Fibroblast of skin of scalp (primary cell): ENCODE measurements at regions not wholly inside any gene's neighbourhood (a gene's known extent, or its start where the extent isn't known, plus 50 kb on each side); places are given as distances from the start of the nearest gene placed in this dataset.
A peak's percentile ranks its signal among the peaks of the same experiment; 100 is the strongest.
"Not testable (repeated sequence)": the region's sequence is repeated elsewhere in the genome, so short reads cannot be mapped to it uniquely, and the experiment has no call there.

Source experiments
- DNase-seq: peaks from one replicate; pipeline ENCODE4 v3.0.0-alpha.2; 2013

DNA sequence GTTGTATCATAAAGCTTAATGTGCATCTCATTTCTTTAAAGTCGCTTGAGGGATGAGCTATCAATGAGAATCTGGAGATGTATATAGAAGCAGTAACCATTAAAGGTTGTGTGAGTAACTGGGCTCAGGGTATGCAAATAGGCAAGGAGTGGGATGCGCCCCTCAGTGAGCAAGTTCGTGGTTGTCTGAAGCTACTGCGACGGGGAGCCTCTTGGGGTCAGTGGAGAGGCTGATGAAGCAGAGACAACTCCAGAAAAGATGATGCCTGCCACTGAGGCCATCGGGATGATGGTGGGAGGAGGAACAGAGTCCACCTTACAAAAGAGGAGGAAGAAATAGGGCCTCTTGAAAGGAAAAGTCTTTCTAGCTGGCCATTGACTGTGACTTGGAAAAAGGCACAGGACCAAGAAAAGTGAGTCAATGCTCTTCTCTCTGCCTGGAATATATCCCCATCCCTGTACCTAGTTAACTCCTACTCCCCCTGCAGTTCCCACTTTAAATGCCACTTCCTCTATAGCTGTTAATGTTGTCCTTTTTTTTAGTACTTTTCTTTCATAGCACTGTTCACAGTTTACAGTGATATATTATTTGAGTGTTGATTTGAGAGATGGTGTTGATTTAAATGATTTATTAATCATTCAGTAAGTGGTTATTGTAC lies 51.4 kb upstream of the LSM6 start:
- no peak for DNase-seq

DNA sequence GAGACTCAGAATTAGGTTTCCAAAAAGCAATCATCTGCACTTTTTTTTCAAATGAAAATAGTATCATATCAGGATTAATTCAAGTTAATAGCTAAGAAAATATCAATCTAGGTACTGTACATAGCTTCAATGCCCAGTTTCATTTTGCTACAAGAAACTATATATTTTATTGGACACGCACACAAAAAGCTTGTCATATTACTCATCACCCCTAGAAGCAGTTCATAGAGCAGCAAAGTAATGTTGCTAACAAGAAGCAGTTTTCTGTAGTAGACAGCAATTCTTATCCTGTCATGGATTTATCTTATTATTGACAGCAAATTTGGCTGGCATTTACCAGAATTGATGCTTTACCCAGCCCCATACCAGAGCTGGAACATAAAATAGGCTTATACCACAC lies 52.3 kb upstream of the LSM6 start:
- no peak for DNase-seq

DNA sequence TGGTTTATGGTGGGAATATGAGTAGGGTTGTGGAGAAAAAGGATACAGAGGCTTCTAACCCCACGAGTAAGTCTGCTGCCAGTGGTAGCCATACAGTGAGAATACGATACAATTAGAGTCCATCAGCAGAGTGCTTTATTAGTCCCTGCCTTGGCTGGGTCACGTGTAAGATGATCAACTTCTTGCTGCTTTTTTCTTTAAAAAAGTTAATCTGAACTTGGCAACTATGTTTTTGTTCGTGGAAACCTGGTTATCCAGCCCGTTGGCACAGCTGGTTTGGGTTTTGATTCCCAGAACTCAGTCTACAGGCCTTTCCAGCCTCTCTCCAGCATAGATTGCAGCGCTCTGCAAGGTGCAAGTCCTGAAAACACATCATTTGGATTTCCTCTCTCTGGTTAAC lies 53.1 kb upstream of the LSM6 start:
- DNase-seq, result no peak

DNA sequence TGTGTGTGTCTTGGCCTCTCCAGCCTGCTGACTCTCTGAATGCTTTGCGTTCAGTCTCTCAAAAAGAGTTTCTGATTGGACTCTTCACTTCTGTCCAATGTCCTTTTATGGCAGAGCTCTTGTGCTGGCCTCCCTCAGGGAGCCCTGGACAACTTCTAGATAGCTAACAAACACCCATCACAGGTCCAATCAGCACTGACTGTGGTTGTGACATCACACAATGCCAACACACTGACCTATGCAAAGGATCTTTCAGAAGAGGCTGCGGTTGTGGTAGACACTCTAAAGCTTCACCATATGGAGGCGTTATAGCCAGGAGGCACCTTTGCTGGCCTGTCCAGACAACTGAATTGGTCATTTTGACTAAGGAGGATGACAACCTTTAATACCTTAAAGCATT lies 53.8 kb upstream of the LSM6 start:
- DNase-seq, result no peak

DNA sequence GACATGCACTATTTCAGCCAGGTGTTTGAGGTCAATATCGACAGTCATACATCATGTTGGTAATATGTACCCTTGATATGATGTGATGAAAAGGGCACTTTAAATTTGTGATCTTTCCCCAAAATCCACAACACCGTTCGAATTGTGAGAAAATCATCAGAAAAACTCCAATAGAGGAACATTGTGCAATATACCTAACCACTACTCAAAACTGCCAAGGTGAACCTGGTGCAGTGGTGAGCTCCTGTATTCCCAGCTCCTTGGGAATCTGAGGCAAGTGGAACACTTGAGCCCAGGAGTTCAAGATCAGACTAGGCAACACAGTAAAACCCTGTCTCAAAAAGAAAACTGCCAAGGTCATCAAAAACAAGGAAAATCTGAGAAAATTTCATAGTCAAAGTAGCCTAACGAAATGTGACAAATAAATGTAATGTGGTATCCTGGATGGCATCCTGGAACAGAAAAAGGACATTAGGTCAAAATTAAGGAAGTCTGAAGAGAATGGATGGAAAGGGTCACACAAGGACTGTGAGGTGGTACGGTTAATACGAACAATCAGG lies 55.6 kb upstream of the LSM6 start:
- DNase-seq, result no peak

DNA sequence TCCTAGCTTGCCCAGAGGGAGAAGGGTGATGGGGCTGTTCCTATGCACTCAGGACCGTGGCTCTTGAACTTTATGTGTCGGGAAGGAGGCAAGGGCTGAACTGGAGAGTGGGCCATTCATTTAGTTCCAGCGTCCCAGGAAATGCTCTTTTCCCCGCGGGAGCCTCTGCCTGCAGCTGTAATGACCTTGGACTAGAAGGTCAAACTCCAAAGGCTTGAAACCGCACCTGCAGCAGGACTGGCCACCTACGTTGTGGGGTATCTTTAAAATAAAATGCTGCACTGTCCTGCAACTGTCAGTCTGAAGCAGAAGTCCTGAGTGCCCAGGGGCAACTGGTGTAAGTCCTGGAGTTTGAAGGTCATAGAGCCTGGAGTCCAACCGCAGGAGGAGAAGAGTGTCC lies 61.5 kb upstream of the LSM6 start:
- DNase-seq, result no peak

DNA sequence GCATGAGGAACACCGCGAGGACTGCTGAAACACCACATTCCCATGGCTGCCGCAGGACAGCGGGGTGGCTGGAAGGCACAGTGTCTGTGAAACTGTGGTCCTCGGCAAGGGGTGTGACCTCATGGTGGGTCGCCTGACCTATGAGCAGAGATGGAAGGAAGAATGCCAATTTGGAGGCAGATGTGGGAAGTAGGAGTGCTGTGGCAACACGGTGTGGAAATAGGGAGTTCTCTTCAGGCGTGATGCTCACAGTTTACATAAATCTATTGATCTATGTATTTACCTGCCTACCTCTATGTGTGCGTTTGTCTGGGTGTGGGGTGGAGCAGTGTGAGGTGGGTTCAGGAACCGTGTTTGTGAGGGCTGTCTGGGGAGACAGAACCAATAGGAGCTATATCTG lies 62.3 kb upstream of the LSM6 start:
- DNase-seq, result no peak

DNA sequence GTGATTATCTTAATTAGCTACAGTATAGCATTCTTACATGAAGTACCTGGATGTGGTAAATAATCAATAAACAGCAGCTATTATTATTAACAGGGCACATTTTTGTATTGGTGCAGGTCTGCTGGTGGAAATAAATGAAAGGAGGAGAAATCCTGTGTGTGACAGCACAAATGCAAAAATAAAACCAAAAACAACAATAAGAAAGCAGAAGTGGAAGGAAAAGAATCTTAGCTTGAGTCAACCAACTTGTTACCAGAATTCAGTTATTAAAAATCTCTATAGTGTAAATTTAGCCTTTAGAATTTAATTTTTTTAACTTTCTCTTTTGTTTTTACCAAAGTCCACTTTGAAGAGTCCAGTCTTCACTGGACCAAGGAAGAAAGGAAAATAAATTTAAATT lies 63.1 kb upstream of the LSM6 start:
- no peak for DNase-seq

DNA sequence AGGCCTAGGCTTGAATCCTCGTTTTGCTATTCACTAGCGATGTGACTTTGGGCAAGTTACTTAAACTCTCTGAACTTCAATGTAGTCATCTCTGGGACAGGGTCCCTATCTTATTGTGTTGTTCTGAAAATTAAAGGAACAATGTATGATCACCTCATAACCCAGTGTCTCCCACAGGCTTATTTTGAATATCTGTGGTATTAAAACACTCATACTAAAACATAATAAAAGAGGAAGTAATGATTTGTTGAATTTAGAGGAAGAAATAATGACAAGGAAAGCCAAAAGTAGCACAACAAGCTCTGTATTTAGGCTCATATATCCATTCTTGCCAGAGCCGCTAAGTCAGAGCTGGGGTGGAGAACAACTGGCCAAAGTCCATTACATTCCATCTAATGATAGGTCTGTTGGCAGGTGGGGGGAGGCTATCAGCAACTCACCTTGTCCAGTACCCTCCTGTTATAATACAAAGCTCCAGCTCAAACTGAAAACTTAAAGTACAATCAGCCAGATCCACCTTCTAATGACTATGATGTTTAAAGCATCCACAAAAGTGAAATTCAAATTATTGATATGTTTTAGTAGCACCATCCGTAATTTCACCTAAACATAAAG lies 64.5 kb upstream of the LSM6 start:
- DNase-seq, result no peak

DNA sequence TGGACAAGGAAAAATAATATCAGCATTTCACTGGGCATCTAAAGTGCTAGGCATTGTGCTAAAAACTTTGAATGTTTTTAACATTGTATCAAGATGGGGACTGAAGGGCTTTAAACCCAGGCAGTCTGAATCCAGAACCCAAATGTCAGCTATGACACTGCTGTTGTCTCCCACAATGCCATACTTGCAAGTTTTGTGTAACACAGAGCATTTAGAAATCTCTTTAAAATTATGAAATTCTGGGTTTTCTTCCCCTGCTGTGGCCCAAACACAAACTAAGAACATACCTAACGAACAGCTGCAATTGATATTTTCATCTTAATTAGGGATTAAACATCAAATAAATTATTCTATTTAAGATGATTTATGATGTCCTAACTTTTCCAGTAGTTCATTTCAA lies 66.8 kb upstream of the LSM6 start:
- DNase-seq, result no peak

DNA sequence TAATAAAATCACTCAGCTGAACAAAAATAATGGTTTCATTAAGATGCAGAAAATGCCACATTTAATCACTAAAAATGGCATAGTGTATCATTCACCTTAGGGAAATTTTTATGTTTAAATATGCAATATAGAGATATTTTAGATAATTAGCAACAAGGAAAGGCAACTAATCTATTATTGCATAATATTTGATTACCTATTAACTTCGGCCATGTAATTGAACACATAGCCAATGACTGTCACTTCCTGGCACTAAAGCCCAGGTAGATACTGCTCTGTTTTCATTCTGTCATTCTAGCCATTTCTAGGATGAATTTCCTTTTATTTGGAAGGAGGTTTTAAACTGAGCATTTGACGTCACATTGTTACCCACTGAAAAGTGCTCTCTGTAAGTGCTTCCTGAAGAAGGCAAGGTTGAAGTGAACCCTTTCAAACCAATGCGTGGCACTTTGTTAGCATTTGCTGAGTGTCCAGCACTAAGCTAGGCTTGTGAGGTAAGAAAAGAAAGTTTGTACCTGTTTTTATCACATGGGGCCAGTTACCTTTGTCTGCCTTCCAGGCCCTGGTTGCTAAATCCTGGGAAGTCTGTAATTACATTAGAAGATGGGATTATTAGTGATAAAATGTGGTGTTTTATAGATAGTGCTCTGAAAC lies 67.8 kb upstream of the LSM6 start:
- DNase-seq, result no peak

DNA sequence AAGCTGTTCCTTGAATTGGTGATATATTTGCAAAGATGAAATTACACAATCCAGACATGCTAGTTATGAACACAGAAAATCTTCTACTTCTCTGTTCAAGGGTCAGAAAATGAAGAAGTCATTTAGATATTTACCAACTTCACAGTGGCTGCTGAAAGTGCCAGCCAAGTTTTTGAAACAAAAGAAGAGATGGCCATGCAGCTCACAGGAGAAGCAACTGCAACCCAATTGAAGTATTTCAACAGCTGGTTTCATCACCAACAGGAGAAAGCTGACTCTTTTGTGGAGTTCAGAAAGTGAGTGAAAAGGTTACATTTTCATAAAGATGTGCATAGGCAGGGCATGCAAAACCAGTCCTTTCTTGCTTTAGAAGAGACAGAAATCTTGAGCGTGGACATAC lies 70.1 kb upstream of the LSM6 start:
- no peak for DNase-seq

DNA sequence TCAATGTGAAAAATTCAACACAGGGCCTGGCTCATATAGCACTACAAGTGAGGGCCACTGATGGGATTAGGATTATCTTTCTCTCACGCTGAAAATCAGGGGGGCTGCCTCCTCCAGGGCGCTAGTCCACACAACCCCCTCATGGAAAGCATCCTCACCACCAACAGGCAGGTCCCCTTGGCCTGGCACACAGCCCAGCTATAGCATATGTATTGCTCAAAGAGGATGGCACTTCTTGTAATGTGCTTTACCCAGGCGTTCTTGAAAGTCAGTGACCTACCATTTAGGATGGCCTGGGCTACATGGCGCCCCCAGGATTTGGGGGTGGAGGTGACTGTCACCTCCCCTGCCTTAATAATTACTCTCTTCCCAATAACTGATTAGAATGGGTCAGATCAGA lies 71.0 kb upstream of the LSM6 start:
- DNase-seq, result no peak

DNA sequence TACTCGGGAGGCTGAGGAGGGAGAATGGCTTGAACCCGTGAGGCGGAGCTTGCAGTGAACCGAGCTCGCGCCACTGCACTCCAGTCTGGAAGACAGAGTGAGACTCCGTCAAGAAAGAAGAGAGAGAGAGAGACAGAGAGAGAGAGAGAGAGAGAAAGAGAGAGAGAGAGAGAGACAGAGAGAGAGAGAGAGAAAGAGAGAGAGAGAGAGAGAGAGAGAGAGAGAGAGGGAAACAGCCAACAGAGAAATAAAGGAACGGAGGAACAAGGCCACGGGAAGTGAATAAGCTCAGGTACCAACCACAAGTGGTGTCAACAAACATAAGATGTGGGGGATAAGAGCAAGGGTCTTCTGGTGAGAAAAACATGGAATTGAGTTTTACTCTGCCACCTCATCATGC lies 71.5 kb upstream of the LSM6 start:
- DNase-seq, result not testable (repeated sequence)

DNA sequence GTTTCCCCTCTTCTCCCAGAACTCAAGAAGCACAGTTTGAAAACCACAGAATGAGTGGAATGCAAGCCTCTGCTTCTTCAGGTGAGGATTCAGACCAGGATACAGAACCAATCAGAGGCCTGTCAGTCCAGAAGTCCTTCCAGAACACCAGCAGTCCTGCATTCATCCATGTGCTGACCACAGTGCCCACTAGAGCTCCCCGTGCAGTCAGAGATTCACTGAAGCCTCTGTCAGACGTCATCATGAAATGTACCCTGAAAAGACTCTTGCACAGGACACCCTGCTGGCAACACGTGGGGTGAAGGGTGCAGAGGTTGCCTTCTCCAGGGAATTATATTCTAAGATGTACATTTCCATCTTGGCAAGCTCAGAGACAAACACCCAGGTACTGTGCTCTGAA lies 75.9 kb upstream of the LSM6 start:
- DNase-seq, result no peak

DNA sequence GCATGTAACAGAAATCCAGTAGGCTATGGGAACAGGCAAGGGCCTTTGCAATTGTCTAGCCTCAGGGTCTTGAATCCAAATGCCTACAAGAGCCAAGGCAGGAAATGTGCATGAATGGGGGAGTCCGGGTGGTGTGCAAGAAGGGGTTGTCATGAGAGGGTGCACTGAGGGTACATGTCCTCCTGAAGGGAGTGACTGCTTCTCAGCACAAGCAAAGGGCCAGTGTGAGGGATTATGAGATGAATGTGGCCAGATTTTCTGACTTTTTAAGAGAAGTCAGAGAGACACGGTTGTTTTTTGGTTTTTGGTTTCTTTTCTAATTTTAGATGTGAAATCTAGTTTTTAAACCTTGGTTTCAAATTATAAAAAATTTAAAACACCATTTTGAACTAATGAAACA lies 76.5 kb upstream of the LSM6 start:
- DNase-seq, result no peak

DNA sequence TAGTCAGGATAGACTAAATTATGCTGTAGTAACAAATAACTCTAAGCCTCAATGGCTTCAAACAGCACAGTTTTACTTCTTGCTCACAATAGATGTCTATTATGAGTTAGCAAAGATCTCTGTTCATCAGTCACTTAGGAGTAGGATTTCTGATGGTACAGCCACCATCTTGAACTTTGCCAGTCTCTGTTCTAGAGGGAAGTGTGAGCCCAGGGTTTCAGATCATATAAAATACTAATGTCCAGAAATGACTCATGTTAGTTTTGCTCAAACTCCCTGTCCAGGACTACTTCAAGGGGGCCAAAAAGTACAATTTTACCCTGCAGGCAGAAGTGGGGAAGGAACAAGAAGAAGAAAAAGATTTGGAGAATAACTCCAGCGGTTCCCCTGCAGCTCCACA lies 77.1 kb upstream of the LSM6 start:
- DNase-seq, result no peak

DNA sequence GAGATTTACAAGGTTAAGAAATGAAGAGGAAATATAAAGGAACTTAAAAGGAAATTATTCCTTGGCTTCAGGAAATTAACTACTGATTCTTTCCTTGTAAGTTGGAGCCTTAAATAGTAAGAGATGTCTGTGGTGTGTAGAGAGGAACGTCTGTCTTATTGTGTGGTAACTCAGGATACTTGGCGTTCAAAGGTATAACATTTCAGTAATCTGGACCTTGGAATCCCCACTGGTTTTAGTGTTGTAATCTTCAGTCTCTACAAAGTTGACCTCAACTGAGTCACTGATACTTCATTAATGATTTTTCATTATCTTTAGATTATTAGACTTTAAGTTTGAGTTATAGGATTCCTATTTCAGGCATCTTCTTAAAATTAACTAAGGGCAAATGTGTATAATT lies 79.1 kb upstream of the LSM6 start:
- DNase-seq, result no peak

DNA sequence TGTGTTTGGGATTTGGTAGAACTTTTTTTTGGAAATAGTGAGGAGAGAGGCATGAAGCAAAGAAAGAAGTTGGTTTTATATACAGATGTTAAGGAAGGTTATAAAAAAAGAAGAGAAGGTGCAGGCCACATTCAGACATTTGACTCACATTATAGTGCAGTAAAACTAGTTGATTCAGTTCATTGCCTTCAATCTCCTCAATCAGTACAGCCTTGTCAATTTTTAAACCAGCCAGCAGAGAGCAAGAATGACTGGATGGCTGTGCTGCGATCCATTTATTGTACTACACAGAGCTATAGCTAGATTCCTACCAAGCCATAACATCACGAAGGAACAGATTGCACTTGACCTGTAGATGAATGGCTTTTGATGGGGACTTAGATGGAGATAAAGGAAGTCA lies 79.7 kb upstream of the LSM6 start:
- DNase-seq, result no peak

DNA sequence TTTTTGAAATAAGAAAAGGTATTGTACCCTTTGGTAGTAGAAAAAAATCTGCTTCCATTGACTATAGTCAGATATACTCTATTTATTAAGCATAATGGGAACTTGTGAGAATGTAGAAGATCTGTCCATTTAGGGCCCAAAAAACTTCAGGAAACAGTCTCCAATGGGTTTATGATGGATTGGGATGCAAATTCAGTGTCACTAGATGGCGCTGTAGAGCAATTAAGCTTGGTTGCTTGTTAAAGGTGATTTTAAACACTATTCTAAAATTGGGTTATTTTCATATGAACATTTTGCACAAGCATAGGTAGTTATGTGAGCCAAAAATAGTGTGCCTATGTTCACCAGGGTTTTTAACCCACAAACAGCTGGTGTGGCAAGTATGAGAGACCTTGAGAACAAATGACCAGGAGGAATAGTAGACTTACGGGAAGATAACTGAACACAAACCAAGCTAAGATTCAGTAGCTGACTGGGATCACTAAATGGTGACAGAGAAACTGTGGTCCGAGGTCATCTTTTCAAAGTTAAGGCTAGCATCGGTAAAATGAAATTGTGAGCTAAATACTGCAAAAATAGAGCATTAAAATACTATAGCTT lies 80.3 kb upstream of the LSM6 start:
- DNase-seq, result peak; percentile 60

DNA sequence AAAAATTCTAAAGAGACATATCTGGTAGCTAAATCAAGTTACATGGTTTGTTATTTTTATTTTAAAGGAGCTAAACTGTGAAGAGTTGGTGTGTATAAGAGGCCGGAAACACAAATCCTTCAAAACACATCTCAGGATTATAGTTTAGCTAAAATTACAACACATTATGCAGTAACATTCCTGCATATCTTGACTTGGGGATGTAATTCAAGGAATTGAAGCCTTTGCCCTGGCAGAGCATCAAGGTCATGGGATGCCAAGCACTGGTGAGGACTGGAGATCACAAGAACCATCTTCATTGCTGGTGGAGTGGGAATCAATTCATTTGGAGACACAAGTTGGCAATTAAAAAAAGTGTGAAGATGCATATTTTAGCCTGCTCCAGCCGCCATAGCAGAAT lies 86.8 kb upstream of the LSM6 start:
- DNase-seq, result no peak

DNA sequence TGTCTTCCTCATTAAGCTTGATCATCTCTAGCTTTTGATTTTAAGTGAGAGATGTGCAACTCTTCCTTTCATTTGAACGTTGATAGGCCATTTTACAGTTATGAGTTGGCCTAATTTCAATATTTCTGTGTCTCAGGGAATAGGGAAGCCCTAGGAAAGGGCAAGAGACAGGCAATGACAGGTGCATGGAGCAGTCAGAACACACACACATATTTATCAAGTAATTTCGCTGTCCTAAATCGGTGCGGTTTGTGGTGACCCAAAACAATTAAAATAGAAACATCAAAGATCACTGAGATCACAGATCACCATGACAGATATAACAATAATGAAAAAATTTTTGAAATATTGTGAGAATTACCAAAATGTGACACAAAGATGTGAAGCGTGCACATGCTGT lies 87.7 kb upstream of the LSM6 start:
- DNase-seq, result no peak

DNA sequence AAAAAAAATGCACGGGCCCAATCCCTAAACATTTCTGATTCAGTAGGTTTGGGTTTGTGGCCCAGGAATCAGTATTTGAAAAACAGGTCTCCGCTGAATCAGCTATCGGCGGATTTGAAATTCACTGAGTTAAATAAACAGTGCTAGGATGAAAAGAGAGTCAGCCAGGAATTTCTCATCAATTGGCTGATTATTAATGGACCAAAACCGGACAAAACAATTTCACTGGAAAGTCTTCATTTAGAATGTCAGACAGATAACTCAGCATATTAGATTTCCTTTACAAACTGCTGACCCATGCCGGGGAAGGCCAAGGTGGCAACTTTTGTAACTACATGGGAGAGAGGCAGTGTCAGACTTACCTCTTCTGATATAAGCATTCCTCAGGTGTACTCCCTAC lies 99.4 kb upstream of the LSM6 start:
- no peak for DNase-seq

DNA sequence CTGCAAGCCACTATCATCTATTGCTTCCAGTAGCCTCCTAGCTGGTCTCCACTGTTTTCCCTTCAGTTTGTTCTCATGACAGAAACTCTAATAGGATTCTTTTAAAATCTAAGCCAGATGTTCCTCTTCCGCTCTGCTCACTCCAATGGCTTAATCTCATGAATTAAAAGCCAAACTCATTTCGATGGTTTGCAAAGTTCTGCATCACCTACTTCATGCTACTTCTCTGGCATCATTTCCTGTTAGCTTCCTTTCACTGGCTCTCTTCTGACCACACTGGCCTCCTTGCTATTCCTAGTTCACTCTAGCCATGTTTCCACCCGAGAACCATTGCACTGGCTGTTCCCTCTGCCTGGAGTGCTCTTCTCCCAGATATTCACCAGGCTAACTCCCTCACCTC lies 102.0 kb upstream of the LSM6 start:
- DNase-seq, result peak; percentile 33
